ENCODE measurements at regions not wholly inside any gene's neighbourhood (a gene's known extent, or its start where the extent isn't known, plus 50 kb on each side); places are given as distances from the start of the nearest gene placed in this dataset.
A peak's percentile ranks its signal among the peaks of the same experiment; 100 is the strongest.

DNA sequence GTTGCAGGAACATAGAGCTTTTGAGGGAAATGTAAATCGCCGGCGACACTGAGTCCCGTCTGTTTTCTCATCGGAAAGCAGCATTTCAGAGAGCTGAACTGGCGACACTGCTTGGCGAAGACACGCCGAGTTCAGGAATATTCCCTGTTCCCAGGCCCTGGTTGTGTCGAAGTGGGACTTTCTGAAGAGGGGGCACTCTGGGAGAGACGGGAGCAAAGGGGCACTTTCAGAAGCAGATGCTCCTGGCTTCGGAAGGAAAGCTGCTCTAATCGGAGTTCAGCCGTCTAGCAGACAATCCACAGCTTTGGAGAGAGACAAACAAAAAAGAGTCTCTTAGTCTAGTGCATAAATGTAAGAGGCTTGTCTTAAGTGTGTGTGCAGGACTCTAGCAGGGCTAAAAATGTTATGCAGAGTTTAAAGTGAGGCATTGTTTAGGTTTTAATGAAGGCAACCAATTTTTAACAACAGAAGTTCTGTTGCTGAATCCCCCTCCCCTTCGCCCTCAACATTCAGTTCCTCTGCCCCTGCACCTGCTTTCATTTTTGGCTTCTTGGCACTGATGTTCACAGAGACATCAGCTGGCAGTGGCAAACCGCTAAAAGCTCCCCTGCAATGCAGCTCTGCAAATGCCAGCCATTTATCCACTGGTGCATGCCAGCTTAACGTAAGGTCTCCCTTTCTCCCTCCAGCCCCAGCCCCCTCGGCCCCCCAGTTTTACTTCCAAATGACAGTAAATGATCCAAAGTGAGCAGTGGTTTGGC, 289.5 kb upstream of the MPDZ start (continued):
- TF ChIP-seq, protein P1, sequence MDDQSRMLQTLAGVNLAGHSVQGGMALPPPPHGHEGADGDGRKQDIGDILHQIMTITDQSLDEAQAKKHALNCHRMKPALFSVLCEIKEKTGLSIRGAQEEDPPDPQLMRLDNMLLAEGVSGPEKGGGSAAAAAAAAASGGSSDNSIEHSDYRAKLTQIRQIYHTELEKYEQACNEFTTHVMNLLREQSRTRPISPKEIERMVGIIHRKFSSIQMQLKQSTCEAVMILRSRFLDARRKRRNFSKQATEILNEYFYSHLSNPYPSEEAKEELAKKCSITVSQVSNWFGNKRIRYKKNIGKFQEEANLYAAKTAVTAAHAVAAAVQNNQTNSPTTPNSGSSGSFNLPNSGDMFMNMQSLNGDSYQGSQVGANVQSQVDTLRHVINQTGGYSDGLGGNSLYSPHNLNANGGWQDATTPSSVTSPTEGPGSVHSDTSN (CRISPR knock-in tag; IDR thresholded peaks at IDR 0.05) = no peak
- TF ChIP-seq ZIC2 (tag by site-specific recombination; IDR thresholded peaks at IDR 0.05) = no peak
- no peak for TF ChIP-seq ZNF585B (tag by site-specific recombination; IDR thresholded peaks at IDR 0.05)
- no peak for TF ChIP-seq ZNF350 (tag by site-specific recombination; IDR thresholded peaks at IDR 0.05)
- TF ChIP-seq ZNF23 (tag by site-specific recombination; IDR thresholded peaks at IDR 0.05; ENCODE audit: borderline replicate concordance) = no peak
- no peak for TF ChIP-seq SP2 (tag by site-specific recombination; IDR thresholded peaks at IDR 0.05)
- TF ChIP-seq ZNF138 (tag by site-specific recombination; IDR thresholded peaks at IDR 0.05; ENCODE audit: borderline replicate concordance) = no peak
- no peak for TF ChIP-seq MEIS1 (CRISPR knock-in tag; IDR thresholded peaks at IDR 0.05; ENCODE audit: borderline replicate concordance)
- TF ChIP-seq ZBTB8A (tag by site-specific recombination; IDR thresholded peaks at IDR 0.05) = no peak

DNA sequence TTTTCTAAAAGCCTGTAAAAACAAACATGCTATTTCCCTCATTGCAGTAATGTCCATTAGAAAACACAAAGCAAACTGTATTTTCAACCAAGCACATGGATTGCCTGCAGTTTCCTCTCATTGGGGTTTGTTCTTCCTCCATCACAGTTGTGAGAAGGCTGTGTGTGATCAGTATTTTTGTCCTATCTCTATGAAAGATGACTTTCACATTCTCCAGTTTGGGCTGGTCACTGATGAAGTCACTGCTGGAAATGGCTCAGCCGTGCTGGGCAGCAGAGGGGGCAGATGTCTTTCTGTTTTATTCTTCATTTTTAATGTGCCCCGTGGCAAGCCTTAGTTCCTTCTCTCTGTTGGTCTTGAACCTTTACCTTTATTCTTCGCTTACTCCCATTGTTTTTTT, 288.9 kb upstream of the MPDZ start:
- TF ChIP-seq ZNF544 (tag by site-specific recombination; IDR thresholded peaks at IDR 0.05) (no peak), ZNF701 (tag by site-specific recombination; IDR thresholded peaks at IDR 0.05) (no peak), ZNF677 (tag by site-specific recombination; IDR thresholded peaks at IDR 0.05) (no peak), ZBTB20 (tag by site-specific recombination; IDR thresholded peaks at IDR 0.05) (no peak), ZBTB17 (tag by site-specific recombination; IDR thresholded peaks at IDR 0.05) (no peak), ZNF660 (tag by site-specific recombination; IDR thresholded peaks at IDR 0.05) (no peak), ZNF354C (tag by site-specific recombination; IDR thresholded peaks at IDR 0.05; ENCODE audit: borderline replicate concordance, low read depth) (no peak)
- TF ChIP-seq, protein P2, sequence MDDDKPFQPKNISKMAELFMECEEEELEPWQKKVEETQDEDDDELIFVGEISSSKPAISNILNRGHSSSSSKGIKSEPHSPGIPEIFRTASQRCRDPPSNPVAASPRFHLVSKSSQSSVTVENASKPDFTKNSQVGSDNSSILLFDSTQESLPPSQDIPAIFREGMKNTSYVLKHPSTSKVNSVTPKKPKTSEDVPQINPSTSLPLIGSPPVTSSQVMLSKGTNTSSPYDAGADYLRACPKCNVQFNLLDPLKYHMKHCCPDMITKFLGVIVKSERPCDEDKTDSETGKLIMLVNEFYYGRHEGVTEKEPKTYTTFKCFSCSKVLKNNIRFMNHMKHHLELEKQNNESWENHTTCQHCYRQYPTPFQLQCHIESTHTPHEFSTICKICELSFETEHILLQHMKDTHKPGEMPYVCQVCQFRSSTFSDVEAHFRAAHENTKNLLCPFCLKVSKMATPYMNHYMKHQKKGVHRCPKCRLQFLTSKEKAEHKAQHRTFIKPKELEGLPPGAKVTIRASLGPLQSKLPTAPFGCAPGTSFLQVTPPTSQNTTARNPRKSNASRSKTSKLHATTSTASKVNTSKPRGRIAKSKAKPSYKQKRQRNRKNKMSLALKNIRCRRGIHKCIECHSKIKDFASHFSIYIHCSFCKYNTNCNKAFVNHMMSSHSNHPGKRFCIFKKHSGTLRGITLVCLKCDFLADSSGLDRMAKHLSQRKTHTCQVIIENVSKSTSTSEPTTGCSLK (tag by site-specific recombination; IDR thresholded peaks at IDR 0.05) = no peak
- TF ChIP-seq, protein P3, sequence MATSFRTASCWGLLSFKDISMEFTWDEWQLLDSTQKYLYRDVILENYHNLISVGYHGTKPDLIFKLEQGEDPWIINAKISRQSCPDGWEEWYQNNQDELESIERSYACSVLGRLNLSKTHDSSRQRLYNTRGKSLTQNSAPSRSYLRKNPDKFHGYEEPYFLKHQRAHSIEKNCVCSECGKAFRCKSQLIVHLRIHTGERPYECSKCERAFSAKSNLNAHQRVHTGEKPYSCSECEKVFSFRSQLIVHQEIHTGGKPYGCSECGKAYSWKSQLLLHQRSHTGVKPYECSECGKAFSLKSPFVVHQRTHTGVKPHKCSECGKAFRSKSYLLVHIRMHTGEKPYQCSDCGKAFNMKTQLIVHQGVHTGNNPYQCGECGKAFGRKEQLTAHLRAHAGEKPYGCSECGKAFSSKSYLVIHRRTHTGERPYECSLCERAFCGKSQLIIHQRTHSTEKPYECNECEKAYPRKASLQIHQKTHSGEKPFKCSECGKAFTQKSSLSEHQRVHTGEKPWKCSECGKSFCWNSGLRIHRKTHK (tag by site-specific recombination; IDR thresholded peaks at IDR 0.05) = no peak

DNA sequence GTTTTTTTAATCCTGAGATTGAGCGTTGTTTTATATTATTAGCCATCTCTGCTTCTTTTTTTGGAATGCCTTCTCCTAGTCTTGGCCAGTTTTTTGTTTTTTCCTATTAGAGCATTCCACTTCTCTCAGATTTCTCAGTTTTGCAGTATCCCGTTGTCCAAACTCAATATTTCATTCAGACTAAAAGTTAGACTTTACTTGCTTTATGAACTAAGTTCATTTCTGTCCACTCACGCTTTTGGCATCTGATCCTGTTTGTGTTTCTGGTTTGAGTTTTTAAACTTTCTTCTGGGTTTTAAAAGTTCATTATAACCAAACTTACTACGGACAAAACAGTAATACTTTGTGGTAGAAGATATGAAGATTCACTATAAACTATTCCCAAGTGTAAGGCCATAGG, 288.3 kb upstream of the MPDZ start:
- Histone ChIP-seq H3K9me3 (ENCODE audit: control insufficient read depth, insufficient read depth, low read depth, low read length) (no peaks in the 10 kb centered on the region), H3K4me1 (ENCODE audit: control insufficient read depth, insufficient read depth, low read length) (peaks cover 3% of the 10 kb centered on the region), H3K27ac (ENCODE audit: extremely low read depth, low read depth, low read length) (no peak overlapping the region), H3K36me3 (ENCODE audit: control insufficient read depth in 2 of 2, insufficient read depth in 1 of 2, low read length in 2 of 2) (no peaks in the 10 kb centered on the region), H3K4me3 (ENCODE audit: low read depth, low read length) (no peak overlapping the region)
- POLR2A ChIA-PET = no interaction called here
- CTCF ChIA-PET = interaction anchor here (0.7 to 1.9 kb wide), 2 partner anchors 12 to 13 kb away, joined by 6 to 8 read pairs; no protein-coding TSS in a partner anchor
- TF ChIP-seq ZNF501 (tag by site-specific recombination; IDR thresholded peaks at IDR 0.05) (no peak), ZNF626 (tag by site-specific recombination; IDR thresholded peaks at IDR 0.05) (no peak), ZNF791 (tag by site-specific recombination; IDR thresholded peaks at IDR 0.05) (no peak), KLF7 (tag by site-specific recombination; IDR thresholded peaks at IDR 0.05; ENCODE audit: borderline replicate concordance) (no peak), ZNF558 (tag by site-specific recombination; IDR thresholded peaks at IDR 0.05) (no peak), ZNF140 (tag by site-specific recombination; IDR thresholded peaks at IDR 0.05) (no peak), ZNF292 (tag by site-specific recombination; IDR thresholded peaks at IDR 0.05; ENCODE audit: borderline replicate concordance, low read depth) (no peak)
- TF ChIP-seq, protein P4, sequence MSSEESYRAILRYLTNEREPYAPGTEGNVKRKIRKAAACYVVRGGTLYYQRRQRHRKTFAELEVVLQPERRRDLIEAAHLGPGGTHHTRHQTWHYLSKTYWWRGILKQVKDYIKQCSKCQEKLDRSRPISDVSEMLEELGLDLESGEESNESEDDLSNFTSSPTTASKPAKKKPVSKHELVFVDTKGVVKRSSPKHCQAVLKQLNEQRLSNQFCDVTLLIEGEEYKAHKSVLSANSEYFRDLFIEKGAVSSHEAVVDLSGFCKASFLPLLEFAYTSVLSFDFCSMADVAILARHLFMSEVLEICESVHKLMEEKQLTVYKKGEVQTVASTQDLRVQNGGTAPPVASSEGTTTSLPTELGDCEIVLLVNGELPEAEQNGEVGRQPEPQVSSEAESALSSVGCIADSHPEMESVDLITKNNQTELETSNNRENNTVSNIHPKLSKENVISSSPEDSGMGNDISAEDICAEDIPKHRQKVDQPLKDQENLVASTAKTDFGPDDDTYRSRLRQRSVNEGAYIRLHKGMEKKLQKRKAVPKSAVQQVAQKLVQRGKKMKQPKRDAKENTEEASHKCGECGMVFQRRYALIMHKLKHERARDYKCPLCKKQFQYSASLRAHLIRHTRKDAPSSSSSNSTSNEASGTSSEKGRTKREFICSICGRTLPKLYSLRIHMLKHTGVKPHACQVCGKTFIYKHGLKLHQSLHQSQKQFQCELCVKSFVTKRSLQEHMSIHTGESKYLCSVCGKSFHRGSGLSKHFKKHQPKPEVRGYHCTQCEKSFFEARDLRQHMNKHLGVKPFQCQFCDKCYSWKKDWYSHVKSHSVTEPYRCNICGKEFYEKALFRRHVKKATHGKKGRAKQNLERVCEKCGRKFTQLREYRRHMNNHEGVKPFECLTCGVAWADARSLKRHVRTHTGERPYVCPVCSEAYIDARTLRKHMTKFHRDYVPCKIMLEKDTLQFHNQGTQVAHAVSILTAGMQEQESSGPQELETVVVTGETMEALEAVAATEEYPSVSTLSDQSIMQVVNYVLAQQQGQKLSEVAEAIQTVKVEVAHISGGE (tag by site-specific recombination; conservative IDR thresholded peaks at IDR 0.05; ENCODE audit: low read depth) = no peak

More for the DNA sequence above, 288.9 kb upstream of the MPDZ start:
- H3K36me3 ChIP-seq (ENCODE audit: control insufficient read depth in 2 of 2, insufficient read depth in 1 of 2, low read length in 2 of 2) = no peaks in the 10 kb centered on the region
- no peaks in the 10 kb centered on the region for H3K9me3 ChIP-seq (ENCODE audit: control insufficient read depth, insufficient read depth, low read depth, low read length)
- peak overlapping the region; percentile 20 for H3K4me3 ChIP-seq (ENCODE audit: low read depth, low read length)
- no peak overlapping the region; the same call in 1 of the 2 replicates for H3K27ac ChIP-seq (ENCODE audit: extremely low read depth, low read depth, low read length)
- ChIA-PET CTCF (interaction anchor here (0.6 to 1.9 kb wide), 3 partner anchors 11 to 288 kb away, joined by 3 to 8 read pairs (median 6); no protein-coding TSS in a partner anchor), POLR2A (no interaction called here)
- peaks cover 3% of the 10 kb centered on the region for H3K4me1 ChIP-seq (ENCODE audit: control insufficient read depth, insufficient read depth, low read length)

All from HEK293 (cell line).